BLaER1 (cell line): ENCODE measurements at regions not wholly inside any gene's neighbourhood (a gene's known extent, or its start where the extent isn't known, plus 50 kb on each side); places are given as distances from the start of the nearest gene placed in this dataset.

Experiments used
- H3K27ac ChIP-seq: shearing (Covaris generic); formaldehyde crosslinking; 2 replicates; pipeline ENCODE4 v1.8.1; 2022
- H3K27me3 ChIP-seq: shearing (Covaris generic); formaldehyde crosslinking; 2 replicates; pipeline ENCODE4 v1.8.1; 2022
- H3K36me3 ChIP-seq: shearing (Covaris generic); formaldehyde crosslinking; 2 replicates; pipeline ENCODE4 v1.8.1; 2022
- H3K4me1 ChIP-seq: shearing (Covaris generic); formaldehyde crosslinking; 2 replicates; pipeline ENCODE4 v1.8.1; 2022
- H3K4me2 ChIP-seq: shearing (Covaris generic); formaldehyde crosslinking; 2 replicates; pipeline ENCODE4 v1.8.1; 2022
- H3K4me3 ChIP-seq: shearing (Covaris generic); formaldehyde crosslinking; 2 replicates; pipeline ENCODE4 v1.8.1; 2022
- H3K9ac ChIP-seq: shearing (Covaris generic); formaldehyde crosslinking; 2 replicates; pipeline ENCODE4 v1.8.1; 2022
- H3K9me3 ChIP-seq: shearing (Covaris generic); formaldehyde crosslinking; 2 replicates; pipeline ENCODE4 v1.8.1; 2022
- H4K20me1 ChIP-seq: shearing (Covaris generic); formaldehyde crosslinking; 2 replicates; pipeline ENCODE4 v1.8.1; 2022
- Cebpa-rat ChIP-seq: shearing (Covaris generic); IDR thresholded peaks from 2 replicates; pipeline ENCODE4 v1.8.1; 2022

GRCh38 chr16:8459085-8459733 lies 131.1 kb downstream of the TMEM114 start:
- H3K36me3 ChIP-seq = no peaks in the 10 kb centered on the region
- no peak overlapping the region for H3K9ac ChIP-seq
- H3K4me3 ChIP-seq = no peak overlapping the region
- no peaks in the 10 kb centered on the region for H4K20me1 ChIP-seq
- H3K4me2 ChIP-seq = no peak overlapping the region
- no peak for TF ChIP-seq Cebpa-rat
- no peaks in the 10 kb centered on the region for H3K9me3 ChIP-seq
- no peaks in the 10 kb centered on the region for H3K4me1 ChIP-seq
- no peak overlapping the region for H3K27ac ChIP-seq
- no peaks in the 10 kb centered on the region for H3K27me3 ChIP-seq

GRCh38 chr16:8458481-8459046 lies 131.7 kb downstream of the TMEM114 start:
- Histone ChIP-seq H3K27ac (no peak overlapping the region), H4K20me1 (no peaks in the 10 kb centered on the region), H3K4me2 (no peak overlapping the region), H3K9me3 (no peaks in the 10 kb centered on the region), H3K4me1 (no peaks in the 10 kb centered on the region), H3K36me3 (no peaks in the 10 kb centered on the region), H3K4me3 (no peak overlapping the region), H3K27me3 (no peaks in the 10 kb centered on the region), H3K9ac (no peak overlapping the region)
- TF ChIP-seq Cebpa-rat = no peak

GRCh38 chr16:8453359-8453758 lies 137.0 kb downstream of the TMEM114 start:
- H3K27me3 ChIP-seq = no peaks in the 10 kb centered on the region
- no peak overlapping the region for H3K4me2 ChIP-seq
- no peak overlapping the region for H3K4me3 ChIP-seq
- H3K27ac ChIP-seq = no peak overlapping the region
- H3K4me1 ChIP-seq = no peaks in the 10 kb centered on the region
- H4K20me1 ChIP-seq = no peaks in the 10 kb centered on the region
- no peak overlapping the region for H3K9ac ChIP-seq
- TF ChIP-seq Cebpa-rat = no peak
- no peaks in the 10 kb centered on the region for H3K9me3 ChIP-seq
- H3K36me3 ChIP-seq = no peaks in the 10 kb centered on the region

GRCh38 chr16:8452941-8453340 lies 137.4 kb downstream of the TMEM114 start:
- Histone ChIP-seq H3K9me3 (no peaks in the 10 kb centered on the region), H3K4me1 (no peaks in the 10 kb centered on the region), H3K27ac (no peak overlapping the region), H3K27me3 (no peaks in the 10 kb centered on the region), H4K20me1 (no peaks in the 10 kb centered on the region), H3K4me3 (no peak overlapping the region), H3K4me2 (no peak overlapping the region), H3K36me3 (no peaks in the 10 kb centered on the region), H3K9ac (no peak overlapping the region)
- TF ChIP-seq Cebpa-rat = no peak

GRCh38 chr16:8436931-8437330 lies 153.4 kb downstream of the TMEM114 start:
- Histone ChIP-seq H3K4me1 (peaks cover 16% of the 10 kb centered on the region), H3K9me3 (peaks cover 10% of the 10 kb centered on the region; the same call in 1 of the 2 replicates), H3K9ac (no peak overlapping the region), H3K4me3 (no peak overlapping the region), H4K20me1 (no peaks in the 10 kb centered on the region), H3K36me3 (no peaks in the 10 kb centered on the region), H3K4me2 (no peak overlapping the region), H3K27me3 (no peaks in the 10 kb centered on the region), H3K27ac (no peak overlapping the region)
- TF ChIP-seq Cebpa-rat = no peak

GRCh38 chr16:8431783-8432182 lies 158.5 kb downstream of the TMEM114 start:
- no peaks in the 10 kb centered on the region for H3K36me3 ChIP-seq
- H3K27me3 ChIP-seq = no peaks in the 10 kb centered on the region
- no peaks in the 10 kb centered on the region for H4K20me1 ChIP-seq
- H3K9me3 ChIP-seq = no peaks in the 10 kb centered on the region
- no peak overlapping the region for H3K27ac ChIP-seq
- TF ChIP-seq Cebpa-rat = no peak
- H3K4me3 ChIP-seq = no peak overlapping the region
- H3K4me2 ChIP-seq = no peak overlapping the region
- H3K9ac ChIP-seq = no peak overlapping the region
- H3K4me1 ChIP-seq = peaks cover 15% of the 10 kb centered on the region; the same call in 1 of the 2 replicates

GRCh38 chr16:8430401-8430800 lies 159.9 kb downstream of the TMEM114 start:
- Histone ChIP-seq H3K27me3 (no peaks in the 10 kb centered on the region), H3K9ac (no peak overlapping the region), H4K20me1 (no peaks in the 10 kb centered on the region), H3K4me2 (no peak overlapping the region), H3K27ac (no peak overlapping the region), H3K4me3 (no peak overlapping the region), H3K4me1 (peaks cover 15% of the 10 kb centered on the region; the same call in 1 of the 2 replicates), H3K36me3 (no peaks in the 10 kb centered on the region), H3K9me3 (peaks cover 2% of the 10 kb centered on the region; the same call in 1 of the 2 replicates)
- no peak for TF ChIP-seq Cebpa-rat

- no peak for TF ChIP-seq Cebpa-rat
- Histone ChIP-seq H3K9me3 (peaks cover 7% of the 10 kb centered on the region; the same call in 1 of the 2 replicates), H3K4me1 (peaks cover 15% of the 10 kb centered on the region; the same call in 1 of the 2 replicates), H3K27ac (no peak overlapping the region), H3K4me2 (no peak overlapping the region), H3K4me3 (no peak overlapping the region), H3K27me3 (no peaks in the 10 kb centered on the region), H4K20me1 (no peaks in the 10 kb centered on the region), H3K9ac (no peak overlapping the region), H3K36me3 (no peaks in the 10 kb centered on the region)
These were observed 163.7 kb downstream of the TMEM114 start for GRCh38 chr16:8426569-8426968.

- Histone ChIP-seq H3K4me2 (no peak overlapping the region), H3K4me3 (no peak overlapping the region), H3K9me3 (no peaks in the 10 kb centered on the region), H3K27ac (no peak overlapping the region), H3K9ac (no peak overlapping the region), H3K4me1 (no peaks in the 10 kb centered on the region), H3K36me3 (no peaks in the 10 kb centered on the region), H4K20me1 (no peaks in the 10 kb centered on the region), H3K27me3 (no peaks in the 10 kb centered on the region)
- no peak for TF ChIP-seq Cebpa-rat
These were observed 173.2 kb downstream of the TMEM114 start for GRCh38 chr16:8417145-8417544.

GRCh38 chr16:8408855-8409567 lies 181.3 kb downstream of the TMEM114 start:
- no peaks in the 10 kb centered on the region for H3K9me3 ChIP-seq
- H3K9ac ChIP-seq = no peak overlapping the region
- TF ChIP-seq Cebpa-rat = no peak
- no peaks in the 10 kb centered on the region for H3K27me3 ChIP-seq
- no peak overlapping the region for H3K4me3 ChIP-seq
- no peaks in the 10 kb centered on the region for H4K20me1 ChIP-seq
- no peak overlapping the region for H3K4me2 ChIP-seq
- H3K4me1 ChIP-seq = peaks cover 12% of the 10 kb centered on the region
- no peak overlapping the region for H3K27ac ChIP-seq
- H3K36me3 ChIP-seq = no peaks in the 10 kb centered on the region
